Body of pancreas (tissue), 4 donors: ENCODE measurements at regions not wholly inside any gene's neighbourhood (a gene's known extent, or its start where the extent isn't known, plus 50 kb on each side); places are given as distances from the start of the nearest gene placed in this dataset.
A peak's percentile ranks its signal among the peaks of the same experiment; 100 is the strongest.

Experiments
- ATAC-seq: fragments of 150-250 bp; one replicate; pipeline ENCODE4 v1.9.1; 2016
- DNase-seq, 4 donors: peaks; one replicate each; pipeline ENCODE4 v3.0.0-alpha.2; 2019
- H3K27ac ChIP-seq, 4 donors: fragments of 200-600 bp; sonication (generic); 1 replicate in 3 of 4; 2 replicates in 1 of 4; pipeline versions ENCODE4 v1.5.1 to v1.6.1; 2016 to 2019; ENCODE audit warnings: mild to moderate bottlenecking in 1 of 4, mixed read lengths in 1 of 4, moderate library complexity in 1 of 4
- H3K27me3 ChIP-seq, 2 donors: fragments of 200-600 bp; sonication (generic); one replicate each; pipeline ENCODE4 v1.6.0; 2016; ENCODE audit warnings: mild to moderate bottlenecking in 1 of 2
- H3K36me3 ChIP-seq, 2 donors: fragments of 200-600 bp; sonication (generic); replicated peaks in 1 of 2; 2 replicates each; pipeline ENCODE4 v1.5.1; 2016; ENCODE audit warnings: low read depth in 2 of 2; ENCODE audit not compliant: insufficient read depth in 1 of 2
- H3K4me1 ChIP-seq: fragments of 200-600 bp; sonication (generic); one replicate; pipeline ENCODE4 v1.6.0; 2016
- H3K4me3 ChIP-seq, 2 donors: fragments of 200-600 bp; sonication (generic); 1 replicate in 1 of 2; 2 replicates in 1 of 2; pipeline ENCODE4 v1.5.1; 2016 to 2019
- H3K9me3 ChIP-seq, 3 donors: fragments of 200-600 bp; sonication (generic); 1 replicate in 2 of 3; 2 replicates in 1 of 3; pipeline ENCODE4 v1.5.1; 2016
- CTCF ChIP-seq, 7 experiments: fragments of 450-650 bp in 4 of 7; fragments of 200-600 bp in 3 of 7; sonication (generic) in 3 of 7; IDR thresholded peaks; one replicate each; pipeline ENCODE4 v1.5.1; 2016 to 2019; ENCODE audit warnings: antibody characterized with exemption in 7 of 7
- POLR2A ChIP-seq, 3 donors: fragments of 450-650 bp; IDR thresholded peaks; one replicate each; pipeline ENCODE4 v1.6.1; 2016; ENCODE audit warnings: antibody characterized with exemption in 3 of 3, mild to moderate bottlenecking in 2 of 3
- WGBS, 2 donors: methylation state at CpG; one replicate each; pipeline ENCODE4 v1.1.5; 2017; 5-methylcytosine and 5-hydroxymethylcytosine counted together
- intact Hi-C: fragments of 100-400 bp; cut with DNase I; formaldehyde crosslinking; loops from one replicate; pipeline ENCODE4 v1.15.1; 2023

GRCh38 chr3:27914199-27914598 is 192.1 kb upstream of the EOMES start:
- no peak for ATAC-seq

GRCh38 chr3:27923349-27924068 is 201.4 kb upstream of the EOMES start:
- intact Hi-C loops = no loop called here
- no peaks in the 10 kb centered on the region for H3K4me1 ChIP-seq
- DNase-seq (no peak), ATAC-seq (no peak)
- 67 to 70% methylated on average over 2 of the region's 2 CpGs for whole genome bisulfite sequencing, 2 donors
- H3K4me3 ChIP-seq = no peak overlapping the region
- H3K27me3 ChIP-seq = no peaks in the 10 kb centered on the region
- no peaks in the 10 kb centered on the region for H3K9me3 ChIP-seq
- TF ChIP-seq POLR2A (IDR thresholded peaks at IDR 0.05) = no peak
- no peak for TF ChIP-seq CTCF (IDR thresholded peaks at IDR 0.05)
- no peaks in the 10 kb centered on the region for H3K36me3 ChIP-seq
- no peak overlapping the region for H3K27ac ChIP-seq

More at GRCh38 chr3:27914199-27914598, 192.1 kb upstream of the EOMES start:
- no peaks in the 10 kb centered on the region for H3K4me1 ChIP-seq
- H3K4me3 ChIP-seq = no peak overlapping the region
- intact Hi-C loops = no loop called here
- 73 to 76% methylated on average over 6 of the region's 6 CpGs for WGBS, 2 donors
- TF ChIP-seq POLR2A (IDR thresholded peaks at IDR 0.05) (no peak), CTCF (IDR thresholded peaks at IDR 0.05) (peak in 2 of 7 experiments; percentile 28 to 29)
- no peaks in the 10 kb centered on the region for H3K36me3 ChIP-seq
- no peak overlapping the region for H3K27ac ChIP-seq
- no peaks in the 10 kb centered on the region for H3K9me3 ChIP-seq
- DNase-seq = peak in 2 of 4 donors; percentile 7 to 9
- no peaks in the 10 kb centered on the region for H3K27me3 ChIP-seq

GRCh38 chr3:27927882-27928281 is 205.8 kb upstream of the EOMES start:
- Histone ChIP-seq H3K4me3 (no peak overlapping the region), H3K4me1 (no peaks in the 10 kb centered on the region), H3K27me3 (no peaks in the 10 kb centered on the region), H3K36me3 (no peaks in the 10 kb centered on the region), H3K9me3 (no peaks in the 10 kb centered on the region), H3K27ac (no peak overlapping the region)
- no peak for ATAC-seq
- WGBS, 2 donors = 36 to 42% methylated on average over 1 of the region's 1 CpG
- intact Hi-C loops = no loop called here
- TF ChIP-seq POLR2A (IDR thresholded peaks at IDR 0.05) (no peak), CTCF (IDR thresholded peaks at IDR 0.05) (no peak)
- DNase-seq = no peak

- ATAC-seq (no peak), DNase-seq (no peak)
- 27 to 70% methylated on average over 1 of the region's 1 CpG for WGBS, 2 donors
- H3K27me3 ChIP-seq = no peaks in the 10 kb centered on the region
- no peaks in the 10 kb centered on the region for H3K36me3 ChIP-seq
- no peaks in the 10 kb centered on the region for H3K4me1 ChIP-seq
- H3K4me3 ChIP-seq = no peak overlapping the region
- H3K9me3 ChIP-seq = no peaks in the 10 kb centered on the region
- H3K27ac ChIP-seq = no peak overlapping the region
- no peak for TF ChIP-seq POLR2A (IDR thresholded peaks at IDR 0.05)
- no peak for TF ChIP-seq CTCF (IDR thresholded peaks at IDR 0.05)
- intact Hi-C loops = no loop called here
These were observed 208.0 kb upstream of the EOMES start for GRCh38 chr3:27930052-27930602.

- no peak for DNase-seq
- Histone ChIP-seq H3K4me3 (no peak overlapping the region), H3K36me3 (no peaks in the 10 kb centered on the region), H3K27me3 (no peaks in the 10 kb centered on the region), H3K27ac (no peak overlapping the region), H3K9me3 (no peaks in the 10 kb centered on the region), H3K4me1 (no peaks in the 10 kb centered on the region)
- 77 to 86% methylated on average over 2 of the region's 2 CpGs for WGBS, 2 donors
- intact Hi-C loops = no loop called here
- ATAC-seq = no peak
- TF ChIP-seq POLR2A (IDR thresholded peaks at IDR 0.05) (no peak), CTCF (IDR thresholded peaks at IDR 0.05) (no peak)
These were observed 213.4 kb upstream of the EOMES start for GRCh38 chr3:27935492-27935891.
